GM12892 (cell line): ENCODE measurements at regions not wholly inside any gene's neighbourhood (a gene's known extent, or its start where the extent isn't known, plus 50 kb on each side); places are given as distances from the start of the nearest gene placed in this dataset.

Source experiments
- POLR2A ChIP-seq: IDR thresholded peaks from 2 replicates; pipeline ENCODE4 v1.6.1; 2011; ENCODE audit warnings: low read depth, low read length, control low read depth
- POLR2AphosphoS5 ChIP-seq: IDR thresholded peaks from 2 replicates; pipeline ENCODE4 v1.6.1; 2011; ENCODE audit warnings: low read depth, low read length, control low read depth
- TAF1 ChIP-seq: IDR thresholded peaks from 2 replicates; pipeline ENCODE4 v1.6.1; 2011; ENCODE audit warnings: low read depth, mild to moderate bottlenecking, control low read depth, low read length, borderline replicate concordance

DNA sequence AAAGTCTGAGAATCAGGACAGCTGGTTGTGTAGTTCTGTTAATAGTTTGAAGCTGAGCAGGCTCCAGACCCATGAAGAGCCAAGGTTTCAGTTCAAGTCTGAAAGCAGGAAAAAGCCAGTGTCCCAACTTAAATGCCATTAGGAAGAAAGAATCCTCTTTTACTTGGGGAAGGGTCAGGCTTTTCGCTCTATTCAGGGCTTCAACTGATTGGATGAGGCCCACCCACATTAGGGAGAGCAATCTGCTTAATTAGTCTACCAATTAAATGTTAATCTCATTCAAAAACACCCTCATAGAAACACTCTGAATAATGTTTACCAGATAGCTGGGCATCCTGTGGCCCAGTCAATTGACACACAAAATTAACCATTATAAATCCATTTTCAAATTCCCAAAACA, 462.2 kb downstream of the EPM2A start:
- TF ChIP-seq POLR2AphosphoS5 (no peak), POLR2A (no peak), TAF1 (no peak)
